HG03354 (cell line): ENCODE measurements at regions not wholly inside any gene's neighbourhood (a gene's known extent, or its start where the extent isn't known, plus 50 kb on each side); places are given as distances from the start of the nearest gene placed in this dataset.

Source experiments
- ATAC-seq: cut with Tn5 transposase; IDR thresholded peaks from one replicate; pipeline ENCODE4 v1.9.1; 2021; ENCODE audit warnings: mild to moderate bottlenecking; ENCODE audit not compliant: unreplicated experiment, poor library complexity, severe bottlenecking

GRCh38 chr20:40965671-40966070 is 63.0 kb upstream of the TOP1 start:
- no peak for ATAC-seq

- no peak for ATAC-seq
Measured at GRCh38 chr20:40966103-40966502, 62.5 kb upstream of the TOP1 start.

GRCh38 chr20:40966516-40967185 is 62.0 kb upstream of the TOP1 start:
- ATAC-seq = no peak

- ATAC-seq = no peak
Measured at GRCh38 chr20:40967700-40968099, 60.9 kb upstream of the TOP1 start.

GRCh38 chr20:40968816-40969562 is 59.6 kb upstream of the TOP1 start:
- peak; percentile 85 for ATAC-seq

- no peak for ATAC-seq
Measured at GRCh38 chr20:40970218-40970617, 58.4 kb upstream of the TOP1 start.

GRCh38 chr20:40977218-40977617 is 51.4 kb upstream of the TOP1 start:
- no peak for ATAC-seq

- no peak for ATAC-seq
Measured at GRCh38 chr20:40978761-40979160, 49.9 kb upstream of the TOP1 start.
